ENCODE measurements at regions not wholly inside any gene's neighbourhood (a gene's known extent, or its start where the extent isn't known, plus 50 kb on each side); places are given as distances from the start of the nearest gene placed in this dataset.

DNA sequence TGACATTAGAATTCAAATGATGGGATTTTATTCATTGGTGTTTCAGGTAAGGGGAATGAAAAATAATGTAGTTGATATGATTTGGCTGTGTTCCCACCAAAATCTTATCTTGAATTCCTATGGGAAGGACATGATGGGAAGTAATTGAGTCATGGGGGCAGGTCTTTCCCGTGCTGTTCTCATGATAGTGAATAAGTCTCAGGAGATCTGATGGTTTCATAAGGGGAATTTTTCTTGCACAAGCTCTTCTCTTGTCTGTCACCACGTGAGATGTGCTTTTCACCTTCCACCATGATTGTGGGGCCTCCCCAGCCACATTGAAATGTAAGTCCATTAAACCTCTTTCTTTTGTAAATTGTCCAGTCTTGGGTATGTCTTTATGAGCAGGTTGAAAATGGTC, 268.6 kb upstream of the CHORDC1 start:
- CTCF ChIA-PET = no interaction called here
- Histone ChIP-seq H3K4me1 (ENCODE audit: control insufficient read depth, insufficient read depth, low read length) (no peaks in the 10 kb centered on the region), H3K36me3 (ENCODE audit: control insufficient read depth, insufficient read depth, low read length) (no peaks in the 10 kb centered on the region), H3K27ac (ENCODE audit: low read length) (no peak overlapping the region), H3K9me3 (ENCODE audit: control insufficient read depth, insufficient read depth, low read depth, low read length) (no peaks in the 10 kb centered on the region), H3K27me3 (ENCODE audit: control insufficient read depth, insufficient read depth, low read length) (no peaks in the 10 kb centered on the region), H3K4me3 (ENCODE audit: low read depth in 2 of 2, low read length in 2 of 2) (no peak overlapping the region)
- in situ Hi-C loops (cut with HindIII; ENCODE audit: low pct_unique_long_range_greater_than_20kb, low sequenced_read_pairs) (no loop called here), intact Hi-C loops (cut with micrococcal nuclease; ENCODE audit: unreplicated experiment) (no loop called here)
- POLR2A ChIA-PET = no interaction called here
- ATAC-seq (no peak), DNase-seq (ENCODE audit: low read depth, low spot score) (no peak)
- TF ChIP-seq TCF7L2 (IDR thresholded peaks at IDR 0.05; ENCODE audit: low read depth, low read length) (no peak), SIN3A (IDR thresholded peaks at IDR 0.05; ENCODE audit: borderline replicate concordance, insufficient read depth, low read depth, low read length) (no peak), POLR2AphosphoS5 (IDR thresholded peaks at IDR 0.05; ENCODE audit: low read depth, low read length) (no peak)
- TF ChIP-seq, protein P1, sequence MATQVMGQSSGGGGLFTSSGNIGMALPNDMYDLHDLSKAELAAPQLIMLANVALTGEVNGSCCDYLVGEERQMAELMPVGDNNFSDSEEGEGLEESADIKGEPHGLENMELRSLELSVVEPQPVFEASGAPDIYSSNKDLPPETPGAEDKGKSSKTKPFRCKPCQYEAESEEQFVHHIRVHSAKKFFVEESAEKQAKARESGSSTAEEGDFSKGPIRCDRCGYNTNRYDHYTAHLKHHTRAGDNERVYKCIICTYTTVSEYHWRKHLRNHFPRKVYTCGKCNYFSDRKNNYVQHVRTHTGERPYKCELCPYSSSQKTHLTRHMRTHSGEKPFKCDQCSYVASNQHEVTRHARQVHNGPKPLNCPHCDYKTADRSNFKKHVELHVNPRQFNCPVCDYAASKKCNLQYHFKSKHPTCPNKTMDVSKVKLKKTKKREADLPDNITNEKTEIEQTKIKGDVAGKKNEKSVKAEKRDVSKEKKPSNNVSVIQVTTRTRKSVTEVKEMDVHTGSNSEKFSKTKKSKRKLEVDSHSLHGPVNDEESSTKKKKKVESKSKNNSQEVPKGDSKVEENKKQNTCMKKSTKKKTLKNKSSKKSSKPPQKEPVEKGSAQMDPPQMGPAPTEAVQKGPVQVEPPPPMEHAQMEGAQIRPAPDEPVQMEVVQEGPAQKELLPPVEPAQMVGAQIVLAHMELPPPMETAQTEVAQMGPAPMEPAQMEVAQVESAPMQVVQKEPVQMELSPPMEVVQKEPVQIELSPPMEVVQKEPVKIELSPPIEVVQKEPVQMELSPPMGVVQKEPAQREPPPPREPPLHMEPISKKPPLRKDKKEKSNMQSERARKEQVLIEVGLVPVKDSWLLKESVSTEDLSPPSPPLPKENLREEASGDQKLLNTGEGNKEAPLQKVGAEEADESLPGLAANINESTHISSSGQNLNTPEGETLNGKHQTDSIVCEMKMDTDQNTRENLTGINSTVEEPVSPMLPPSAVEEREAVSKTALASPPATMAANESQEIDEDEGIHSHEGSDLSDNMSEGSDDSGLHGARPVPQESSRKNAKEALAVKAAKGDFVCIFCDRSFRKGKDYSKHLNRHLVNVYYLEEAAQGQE (IDR thresholded peaks at IDR 0.05; ENCODE audit: insufficient read depth in 1 of 2, low read depth in 2 of 2, low read length in 1 of 2) = no peak
- TF ChIP-seq, protein P2, sequence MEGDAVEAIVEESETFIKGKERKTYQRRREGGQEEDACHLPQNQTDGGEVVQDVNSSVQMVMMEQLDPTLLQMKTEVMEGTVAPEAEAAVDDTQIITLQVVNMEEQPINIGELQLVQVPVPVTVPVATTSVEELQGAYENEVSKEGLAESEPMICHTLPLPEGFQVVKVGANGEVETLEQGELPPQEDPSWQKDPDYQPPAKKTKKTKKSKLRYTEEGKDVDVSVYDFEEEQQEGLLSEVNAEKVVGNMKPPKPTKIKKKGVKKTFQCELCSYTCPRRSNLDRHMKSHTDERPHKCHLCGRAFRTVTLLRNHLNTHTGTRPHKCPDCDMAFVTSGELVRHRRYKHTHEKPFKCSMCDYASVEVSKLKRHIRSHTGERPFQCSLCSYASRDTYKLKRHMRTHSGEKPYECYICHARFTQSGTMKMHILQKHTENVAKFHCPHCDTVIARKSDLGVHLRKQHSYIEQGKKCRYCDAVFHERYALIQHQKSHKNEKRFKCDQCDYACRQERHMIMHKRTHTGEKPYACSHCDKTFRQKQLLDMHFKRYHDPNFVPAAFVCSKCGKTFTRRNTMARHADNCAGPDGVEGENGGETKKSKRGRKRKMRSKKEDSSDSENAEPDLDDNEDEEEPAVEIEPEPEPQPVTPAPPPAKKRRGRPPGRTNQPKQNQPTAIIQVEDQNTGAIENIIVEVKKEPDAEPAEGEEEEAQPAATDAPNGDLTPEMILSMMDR (IDR thresholded peaks at IDR 0.05) = no peak
- BruUV-seq (replicated peaks) = no TSS peak

DNA sequence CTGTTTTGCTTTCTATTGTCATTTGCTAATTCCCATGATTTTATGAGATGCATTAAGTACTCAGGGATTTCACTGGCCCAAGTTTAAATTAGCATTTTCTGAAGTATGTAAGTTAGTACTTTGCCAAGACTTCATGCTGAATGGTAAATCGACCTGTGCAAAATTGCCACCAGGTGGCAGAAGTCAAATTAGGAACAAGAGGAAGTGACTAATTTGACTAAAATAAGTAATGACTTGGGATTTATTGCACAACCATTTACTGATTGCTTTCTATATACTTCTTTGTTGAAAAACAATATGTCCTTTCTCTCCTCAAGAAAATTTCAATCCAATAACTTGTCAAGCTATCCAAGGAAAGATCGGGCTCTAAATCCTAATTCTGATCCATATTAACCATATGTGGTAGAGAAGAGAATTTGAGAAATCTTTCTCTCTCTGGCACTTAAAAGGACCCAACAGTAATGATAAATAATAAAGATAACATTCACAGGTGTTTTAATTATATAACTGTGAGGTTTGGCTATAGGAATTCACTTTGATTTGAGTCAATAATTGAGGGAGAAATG, 253.7 kb upstream of the CHORDC1 start:
- no peak overlapping the region for H3K4me3 ChIP-seq (ENCODE audit: low read depth in 2 of 2, low read length in 2 of 2)
- POLR2A ChIA-PET = no interaction called here
- DNase-seq (ENCODE audit: low read depth, low spot score) (no peak), ATAC-seq (no peak)
- in situ Hi-C loops (cut with HindIII; ENCODE audit: low pct_unique_long_range_greater_than_20kb, low sequenced_read_pairs) (no loop called here), intact Hi-C loops (cut with micrococcal nuclease; ENCODE audit: unreplicated experiment) (no loop called here)
- H3K27ac ChIP-seq (ENCODE audit: low read length) = no peak overlapping the region
- 0 out of 2 replicates have a peak, but pooled peaks cover 8% of the 10 kb centered on the region for H3K9me3 ChIP-seq (ENCODE audit: control insufficient read depth, insufficient read depth, low read depth, low read length)
- TF ChIP-seq, protein P1 (IDR thresholded peaks at IDR 0.05; ENCODE audit: insufficient read depth in 1 of 2, low read depth in 2 of 2, low read length in 1 of 2) = no peak
- TF ChIP-seq POLR2AphosphoS5 (IDR thresholded peaks at IDR 0.05; ENCODE audit: low read depth, low read length) (no peak), SIN3A (IDR thresholded peaks at IDR 0.05; ENCODE audit: borderline replicate concordance, insufficient read depth, low read depth, low read length) (no peak), TCF7L2 (IDR thresholded peaks at IDR 0.05; ENCODE audit: low read depth, low read length) (no peak)
- TF ChIP-seq, protein P2 (IDR thresholded peaks at IDR 0.05) = peak; percentile 56; the same call in 1 of the 2 replicates
- BruUV-seq (replicated peaks) = no TSS peak
- no peaks in the 10 kb centered on the region for H3K4me1 ChIP-seq (ENCODE audit: control insufficient read depth, insufficient read depth, low read length)
- H3K36me3 ChIP-seq (ENCODE audit: control insufficient read depth, insufficient read depth, low read length) = no peaks in the 10 kb centered on the region
- no peaks in the 10 kb centered on the region for H3K27me3 ChIP-seq (ENCODE audit: control insufficient read depth, insufficient read depth, low read length)
- CTCF ChIA-PET = interaction anchor here (0.5 kb wide), 1 partner anchor 196 kb away, joined by 7 read pairs; no protein-coding TSS in a partner anchor
